ENCODE measurements at regions not wholly inside any gene's neighbourhood (a gene's known extent, or its start where the extent isn't known, plus 50 kb on each side); places are given as distances from the start of the nearest gene placed in this dataset.

- TF ChIP-seq SIN3A (IDR thresholded peaks at IDR 0.05; ENCODE audit: borderline replicate concordance, insufficient read depth, low read depth, low read length) (no peak), POLR2AphosphoS5 (IDR thresholded peaks at IDR 0.05; ENCODE audit: low read depth, low read length) (no peak), CTCF (IDR thresholded peaks at IDR 0.05) (no peak), REST (IDR thresholded peaks at IDR 0.05; ENCODE audit: insufficient read depth in 1 of 2, low read depth in 2 of 2, low read length in 1 of 2) (no peak), TCF7L2 (IDR thresholded peaks at IDR 0.05; ENCODE audit: low read depth, low read length) (no peak)
Observed at GRCh38 chr1:192491804-192492554, 83.6 kb upstream of the RGS1 start.
